ENCODE measurements at regions not wholly inside any gene's neighbourhood (a gene's known extent, or its start where the extent isn't known, plus 50 kb on each side); places are given as distances from the start of the nearest gene placed in this dataset.

GRCh38 chr2:37499113-37499512 is 154.7 kb downstream of the QPCT start:
- Mint-ChIP-seq H3K27ac (ENCODE audit: unreplicated experiment) (no peak overlapping the region), H3K36me3 (ENCODE audit: low read depth, unreplicated experiment) (no peaks in the 10 kb centered on the region), H3K27me3 (ENCODE audit: unreplicated experiment) (no peaks in the 10 kb centered on the region), H3K4me1 (ENCODE audit: unreplicated experiment) (no peaks in the 10 kb centered on the region), H3K9me3 (ENCODE audit: unreplicated experiment) (no peaks in the 10 kb centered on the region), H3K4me3 (ENCODE audit: unreplicated experiment) (no peak overlapping the region)
- no peak for DNase-seq (ENCODE audit: low spot score)
- TF ChIP-seq CTCF (IDR thresholded peaks at IDR 0.05; ENCODE audit: unreplicated experiment) = no peak

GRCh38 chr2:37500031-37500430 is 155.6 kb downstream of the QPCT start:
- no peak for TF ChIP-seq CTCF (IDR thresholded peaks at IDR 0.05; ENCODE audit: unreplicated experiment)
- no peak overlapping the region for H3K4me3 Mint-ChIP-seq (ENCODE audit: unreplicated experiment)
- no peaks in the 10 kb centered on the region for H3K36me3 Mint-ChIP-seq (ENCODE audit: low read depth, unreplicated experiment)
- no peaks in the 10 kb centered on the region for H3K27me3 Mint-ChIP-seq (ENCODE audit: unreplicated experiment)
- no peak for DNase-seq (ENCODE audit: low spot score)
- no peaks in the 10 kb centered on the region for H3K4me1 Mint-ChIP-seq (ENCODE audit: unreplicated experiment)
- no peak overlapping the region for H3K27ac Mint-ChIP-seq (ENCODE audit: unreplicated experiment)
- H3K9me3 Mint-ChIP-seq (ENCODE audit: unreplicated experiment) = no peaks in the 10 kb centered on the region

GRCh38 chr2:37501113-37501512 is 156.7 kb downstream of the QPCT start:
- TF ChIP-seq CTCF (IDR thresholded peaks at IDR 0.05; ENCODE audit: unreplicated experiment) = no peak
- Mint-ChIP-seq H3K27me3 (ENCODE audit: unreplicated experiment) (no peaks in the 10 kb centered on the region), H3K27ac (ENCODE audit: unreplicated experiment) (no peak overlapping the region), H3K9me3 (ENCODE audit: unreplicated experiment) (no peaks in the 10 kb centered on the region), H3K4me3 (ENCODE audit: unreplicated experiment) (no peak overlapping the region), H3K4me1 (ENCODE audit: unreplicated experiment) (no peaks in the 10 kb centered on the region), H3K36me3 (ENCODE audit: low read depth, unreplicated experiment) (no peaks in the 10 kb centered on the region)
- DNase-seq (ENCODE audit: low spot score) = no peak

GRCh38 chr2:37506407-37507050 is 162.1 kb downstream of the QPCT start:
- no peak for TF ChIP-seq CTCF (IDR thresholded peaks at IDR 0.05; ENCODE audit: unreplicated experiment)
- Mint-ChIP-seq H3K36me3 (ENCODE audit: low read depth, unreplicated experiment) (no peaks in the 10 kb centered on the region), H3K27me3 (ENCODE audit: unreplicated experiment) (peaks cover 3% of the 10 kb centered on the region), H3K9me3 (ENCODE audit: unreplicated experiment) (no peaks in the 10 kb centered on the region), H3K4me1 (ENCODE audit: unreplicated experiment) (no peaks in the 10 kb centered on the region), H3K4me3 (ENCODE audit: unreplicated experiment) (no peak overlapping the region), H3K27ac (ENCODE audit: unreplicated experiment) (no peak overlapping the region)
- no peak for DNase-seq (ENCODE audit: low spot score)

GRCh38 chr2:37507051-37507410 is 162.6 kb downstream of the QPCT start:
- Mint-ChIP-seq H3K27me3 (ENCODE audit: unreplicated experiment) (peaks cover 3% of the 10 kb centered on the region), H3K36me3 (ENCODE audit: low read depth, unreplicated experiment) (no peaks in the 10 kb centered on the region), H3K4me1 (ENCODE audit: unreplicated experiment) (no peaks in the 10 kb centered on the region), H3K27ac (ENCODE audit: unreplicated experiment) (no peak overlapping the region), H3K4me3 (ENCODE audit: unreplicated experiment) (no peak overlapping the region), H3K9me3 (ENCODE audit: unreplicated experiment) (no peaks in the 10 kb centered on the region)
- DNase-seq (ENCODE audit: low spot score) = no peak
- TF ChIP-seq CTCF (IDR thresholded peaks at IDR 0.05; ENCODE audit: unreplicated experiment) = no peak

Data from endothelial cell (in vitro differentiated cells).